CD1c-positive myeloid dendritic cell (primary cell): ENCODE measurements at regions not wholly inside any gene's neighbourhood (a gene's known extent, or its start where the extent isn't known, plus 50 kb on each side); places are given as distances from the start of the nearest gene placed in this dataset.

Experiments used
- DNase-seq: peaks from one replicate; pipeline ENCODE4 v3.0.0-alpha.2; 2016; ENCODE audit errors: extremely low spot score

GRCh38 chr6:90730151-90730673 lies 143.3 kb upstream of the MAP3K7 start:
- no peak for DNase-seq

- DNase-seq: no peak
Observed at GRCh38 chr6:90729057-90729456, 142.2 kb upstream of the MAP3K7 start.

- DNase-seq: no peak
Observed at GRCh38 chr6:90722648-90723047, 135.8 kb upstream of the MAP3K7 start.

GRCh38 chr6:90720404-90720803 lies 133.5 kb upstream of the MAP3K7 start:
- DNase-seq: no peak

- DNase-seq: no peak
Observed at GRCh38 chr6:90719321-90720195, 132.7 kb upstream of the MAP3K7 start.

- no peak for DNase-seq
Observed at GRCh38 chr6:90716376-90716775, 129.5 kb upstream of the MAP3K7 start.

- DNase-seq: no peak
Observed at GRCh38 chr6:90715093-90715655, 128.3 kb upstream of the MAP3K7 start.

GRCh38 chr6:90714319-90714718 lies 127.4 kb upstream of the MAP3K7 start:
- no peak for DNase-seq

- no peak for DNase-seq
Observed at GRCh38 chr6:90712114-90712513, 125.2 kb upstream of the MAP3K7 start.

GRCh38 chr6:90709431-90709996 lies 122.6 kb upstream of the MAP3K7 start:
- no peak for DNase-seq

GRCh38 chr6:90708206-90708737 lies 121.4 kb upstream of the MAP3K7 start:
- no peak for DNase-seq

GRCh38 chr6:90707246-90707645 lies 120.4 kb upstream of the MAP3K7 start:
- no peak for DNase-seq

GRCh38 chr6:90703336-90703735 lies 116.5 kb upstream of the MAP3K7 start:
- no peak for DNase-seq

- DNase-seq: no peak
Observed at GRCh38 chr6:90701926-90702325, 115.1 kb upstream of the MAP3K7 start.

- DNase-seq: no peak
Observed at GRCh38 chr6:90701146-90701781, 114.4 kb upstream of the MAP3K7 start.

- no peak for DNase-seq
Observed at GRCh38 chr6:90695316-90695715, 108.4 kb upstream of the MAP3K7 start.

- DNase-seq: no peak
Observed at GRCh38 chr6:90694802-90695201, 107.9 kb upstream of the MAP3K7 start.

GRCh38 chr6:90691823-90692222 lies 105.0 kb upstream of the MAP3K7 start:
- DNase-seq: no peak

GRCh38 chr6:90689172-90689571 lies 102.3 kb upstream of the MAP3K7 start:
- DNase-seq: no peak

- DNase-seq: no peak
Observed at GRCh38 chr6:90687775-90688380, 101.0 kb upstream of the MAP3K7 start.

- no peak for DNase-seq
Observed at GRCh38 chr6:90681863-90682262, 95.0 kb upstream of the MAP3K7 start.
